ENCODE measurements at regions not wholly inside any gene's neighbourhood (a gene's known extent, or its start where the extent isn't known, plus 50 kb on each side); places are given as distances from the start of the nearest gene placed in this dataset.

GRCh38 chr22:34805771-34806170 is 260.2 kb upstream of the ISX start:
- Mint-ChIP-seq H3K4me1 (peaks cover 25% of the 10 kb centered on the region), H3K36me3 (no peaks in the 10 kb centered on the region), H3K27ac (no peak overlapping the region), H3K4me3 (no peak overlapping the region), H3K27me3 (ENCODE audit: low read depth) (no peaks in the 10 kb centered on the region), H3K9me3 (peaks cover 15% of the 10 kb centered on the region)
- ChIA-PET CTCF (interaction anchor here (0.6 to 2.6 kb wide), 3 partner anchors 167 to 425 kb away, joined by 3 to 12 read pairs (median 5); no protein-coding TSS in a partner anchor), POLR2A (no interaction called here)
- TF ChIP-seq MYBL2 (CRISPR knock-in tag; IDR thresholded peaks at IDR 0.05) (no peak), NFYB (CRISPR knock-in tag; conservative IDR thresholded peaks at IDR 0.05; ENCODE audit: low read depth) (no peak), E2F1 (CRISPR knock-in tag; IDR thresholded peaks at IDR 0.05) (no peak), ARID4B (CRISPR knock-in tag; IDR thresholded peaks at IDR 0.05; ENCODE audit: borderline replicate concordance) (no peak), E2F5 (CRISPR knock-in tag; IDR thresholded peaks at IDR 0.05) (no peak), NFE2L1 (CRISPR knock-in tag; IDR thresholded peaks at IDR 0.05) (no peak), ZNF416 (CRISPR knock-in tag; IDR thresholded peaks at IDR 0.05) (no peak)
- DNase-seq (ENCODE audit: low spot score) (no peak), ATAC-seq (no peak)

GRCh38 chr22:34808618-34809017 is 257.3 kb upstream of the ISX start:
- H3K9me3 Mint-ChIP-seq: peaks cover 15% of the 10 kb centered on the region
- H3K36me3 Mint-ChIP-seq: no peaks in the 10 kb centered on the region
- no peaks in the 10 kb centered on the region for H3K27me3 Mint-ChIP-seq (ENCODE audit: low read depth)
- ChIA-PET CTCF (no interaction called here), POLR2A (interaction anchor here (0.6 kb wide), 1 partner anchor 42 kb away, joined by 3 read pairs; no protein-coding TSS in a partner anchor)
- H3K4me3 Mint-ChIP-seq: no peak overlapping the region
- ATAC-seq (no peak), DNase-seq (ENCODE audit: low spot score) (no peak)
- H3K4me1 Mint-ChIP-seq: peaks cover 23% of the 10 kb centered on the region
- H3K27ac Mint-ChIP-seq: no peak overlapping the region
- TF ChIP-seq CTCF (IDR thresholded peaks at IDR 0.05) (no peak), TP53 (CRISPR knock-in tag; IDR thresholded peaks at IDR 0.05) (no peak), ZNF281 (CRISPR knock-in tag; IDR thresholded peaks at IDR 0.05) (no peak), ZBTB43 (CRISPR knock-in tag; IDR thresholded peaks at IDR 0.05) (no peak), EMX1 (CRISPR knock-in tag; IDR thresholded peaks at IDR 0.05) (no peak), ZNF219 (CRISPR knock-in tag; IDR thresholded peaks at IDR 0.05; ENCODE audit: borderline replicate concordance) (no peak), TEAD1 (CRISPR knock-in tag; IDR thresholded peaks at IDR 0.05) (no peak), NR3C1 (CRISPR knock-in tag; conservative IDR thresholded peaks at IDR 0.05; ENCODE audit: low read depth) (no peak), ZMAT4 (CRISPR knock-in tag; IDR thresholded peaks at IDR 0.05) (no peak), NFE2L1 (CRISPR knock-in tag; IDR thresholded peaks at IDR 0.05) (no peak), SOX15 (CRISPR knock-in tag; IDR thresholded peaks at IDR 0.05) (no peak), NFYB (CRISPR knock-in tag; conservative IDR thresholded peaks at IDR 0.05; ENCODE audit: low read depth) (no peak), AR (CRISPR knock-in tag; IDR thresholded peaks at IDR 0.05) (no peak), E2F1 (CRISPR knock-in tag; IDR thresholded peaks at IDR 0.05) (no peak)

Measured in WTC11 (cell line).